ENCODE measurements at regions not wholly inside any gene's neighbourhood (a gene's known extent, or its start where the extent isn't known, plus 50 kb on each side); places are given as distances from the start of the nearest gene placed in this dataset.
"Not testable (repeated sequence)": the region's sequence is repeated elsewhere in the genome, so short reads cannot be mapped to it uniquely, and the experiment has no call there.

- DNase-seq (ENCODE audit: low read depth): no peak
Measured at GRCh38 chr1:65063025-65063424, 85.0 kb upstream of the AK4 start.

GRCh38 chr1:65064981-65065380 is 83.0 kb upstream of the AK4 start:
- no peak for DNase-seq (ENCODE audit: low read depth)

- DNase-seq (ENCODE audit: low read depth): no peak
Measured at GRCh38 chr1:65065524-65066418, 82.2 kb upstream of the AK4 start.

GRCh38 chr1:65066419-65066765 is 81.6 kb upstream of the AK4 start:
- no peak for DNase-seq (ENCODE audit: low read depth)

GRCh38 chr1:65066766-65067490 is 81.1 kb upstream of the AK4 start:
- DNase-seq (ENCODE audit: low read depth): peak; percentile 56

GRCh38 chr1:65067491-65068201 is 80.4 kb upstream of the AK4 start:
- DNase-seq (ENCODE audit: low read depth): peak; percentile 38

GRCh38 chr1:65068202-65069010 is 79.6 kb upstream of the AK4 start:
- DNase-seq (ENCODE audit: low read depth): no peak

GRCh38 chr1:65069011-65069565 is 78.9 kb upstream of the AK4 start:
- DNase-seq (ENCODE audit: low read depth): peak; percentile 30

GRCh38 chr1:65072845-65073244 is 75.2 kb upstream of the AK4 start:
- DNase-seq (ENCODE audit: low read depth): no peak

- peak; percentile 53 for DNase-seq (ENCODE audit: low read depth)
Measured at GRCh38 chr1:65075123-65075976, 72.7 kb upstream of the AK4 start.

GRCh38 chr1:65077369-65077768 is 70.6 kb upstream of the AK4 start:
- DNase-seq (ENCODE audit: low read depth): no peak

- no peak for DNase-seq (ENCODE audit: low read depth)
Measured at GRCh38 chr1:65079941-65080340, 68.1 kb upstream of the AK4 start.

- no peak for DNase-seq (ENCODE audit: low read depth)
Measured at GRCh38 chr1:65082346-65083040, 65.5 kb upstream of the AK4 start.

GRCh38 chr1:65083263-65083896 is 64.6 kb upstream of the AK4 start:
- DNase-seq (ENCODE audit: low read depth): no peak

GRCh38 chr1:65084066-65084465 is 63.9 kb upstream of the AK4 start:
- DNase-seq (ENCODE audit: low read depth): no peak

- DNase-seq (ENCODE audit: low read depth): not testable (repeated sequence)
Measured at GRCh38 chr1:65087519-65087918, 60.5 kb upstream of the AK4 start.

- no peak for DNase-seq (ENCODE audit: low read depth)
Measured at GRCh38 chr1:65090406-65090805, 57.6 kb upstream of the AK4 start.

- DNase-seq (ENCODE audit: low read depth): no peak
Measured at GRCh38 chr1:65092691-65093090, 55.3 kb upstream of the AK4 start.

- DNase-seq (ENCODE audit: low read depth): no peak
Measured at GRCh38 chr1:65097076-65097475, 50.9 kb upstream of the AK4 start.

All from activated T-cell treated with anti-CD3 and anti-CD28 coated beads for 24 hours (primary cell).